GM12878 (cell line): ENCODE measurements at regions not wholly inside any gene's neighbourhood (a gene's known extent, or its start where the extent isn't known, plus 50 kb on each side); places are given as distances from the start of the nearest gene placed in this dataset.

Experiments used
- ATAC-seq: fragments of 200-7000 bp; cut with Tn5 transposase; 3 replicates; pipeline ENCODE4 v1.9.1; 2020; ENCODE audit warnings: mild to moderate bottlenecking, moderate library complexity
- BruUV-seq: library from RNA; stranded (reverse); fragments of 400-500 nt; replicated peaks from 2 replicates; lab custom pipeline; 2021; lab: Mats Ljungman, UMichigan
- CTCF ChIA-PET: fragments of 300-600 bp; sonication (Branson Sonifier 250); formaldehyde crosslinking; extraction: SDS; loops from one replicate; lab custom pipeline; 2021; ENCODE audit warnings: inconsistent platforms; lab: Yijun Ruan, JAX
- POLR2A ChIA-PET: fragments of 350-600 bp; formaldehyde crosslinking; extraction: SDS; loops from one replicate; lab custom pipeline; 2021; ENCODE audit warnings: inconsistent platforms; lab: Charles Lee
- RAD21 ChIA-PET: fragments of 300-600 bp; sonication (Branson Sonifier 250); formaldehyde crosslinking; loops from one replicate; lab custom pipeline; 2023; ENCODE audit warnings: antibody characterized with exemption; ENCODE audit not compliant: unreplicated experiment; lab: Charles Lee
- SMC1A ChIA-PET: fragments of 300-600 bp; sonication (Branson Sonifier 250); formaldehyde crosslinking; loops from one replicate; lab custom pipeline; 2023; ENCODE audit not compliant: unreplicated experiment, uncharacterized antibody; lab: Charles Lee
- DNase-seq: peaks from one replicate; pipeline ENCODE4 v3.0.0-alpha.2; 2011; ENCODE audit warnings: low read depth, low spot score
- FAIRE-seq: peaks from 3 replicates; lab custom pipeline; 2011; peaks lifted over from hg19 to GRCh38; lab: Jason Lieb, UNC
- H2AFZ ChIP-seq: 2 replicates; pipeline ENCODE4 v1.6.0; 2011; ENCODE audit warnings: low read depth, low read length, control low read depth; ENCODE audit not compliant: control insufficient read depth
- H3K27ac ChIP-seq: 2 replicates; pipeline ENCODE4 v1.5.1; 2011; ENCODE audit warnings: control low read depth; ENCODE audit not compliant: control insufficient read depth, insufficient read depth
- H3K27me3 ChIP-seq, 2 experiments: replicated peaks in 1 of 2; 2 replicates each; pipeline versions ENCODE4 v1.6.0 to v1.6.1; 2011; ENCODE audit warnings: low read length in 1 of 2; ENCODE audit not compliant: control insufficient read depth in 2 of 2, insufficient read depth in 2 of 2
- H3K36me3 ChIP-seq, 2 experiments: 2 replicates each; pipeline ENCODE4 v1.5.1; 2011; ENCODE audit warnings: low read length in 1 of 2; ENCODE audit not compliant: control insufficient read depth in 2 of 2, insufficient read depth in 2 of 2
- H3K4me1 ChIP-seq: 2 replicates; pipeline ENCODE4 v1.6.1; 2011; ENCODE audit warnings: mild to moderate bottlenecking, low read length, moderate library complexity, mixed read lengths; ENCODE audit not compliant: control insufficient read depth, insufficient read depth
- H3K4me2 ChIP-seq: 2 replicates; pipeline ENCODE4 v1.6.0; 2011; ENCODE audit warnings: control low read depth; ENCODE audit not compliant: control insufficient read depth, insufficient read depth
- H3K4me3 ChIP-seq: fragments of 200-600 bp; sonication (generic); 2 replicates; pipeline ENCODE4 v1.5.1; 2016
- H3K79me2 ChIP-seq: 2 replicates; pipeline ENCODE4 v1.6.0; 2011; ENCODE audit warnings: low read length; ENCODE audit not compliant: control insufficient read depth, insufficient read depth
- H3K9ac ChIP-seq: 2 replicates; pipeline ENCODE4 v1.8.0; 2011; ENCODE audit warnings: low read length, control low read depth, mixed read lengths; ENCODE audit not compliant: control insufficient read depth, insufficient read depth
- H3K9me3 ChIP-seq: replicated peaks from 3 replicates; pipeline ENCODE4 v1.5.1; 2011; ENCODE audit warnings: mild to moderate bottlenecking, low read length; ENCODE audit not compliant: control insufficient read depth, insufficient read depth
- H4K20me1 ChIP-seq: 2 replicates; pipeline ENCODE4 v1.6.0; 2011; ENCODE audit not compliant: control insufficient read depth, insufficient read depth
- BCL11A ChIP-seq: IDR thresholded peaks from 2 replicates; pipeline ENCODE4 v1.6.1; 2011; ENCODE audit warnings: low read depth, low read length
- BHLHE40 ChIP-seq, 2 experiments: fragments of 450-650 bp in 1 of 2; IDR thresholded peaks; 2 replicates each; pipeline ENCODE4 v1.6.1; 2011 to 2017; ENCODE audit warnings: low read depth in 2 of 2, borderline replicate concordance in 1 of 2, improper control_type of control experiment in 1 of 2, low read length in 1 of 2, mild to moderate bottlenecking in 1 of 2
- CHD2 ChIP-seq: IDR thresholded peaks from 2 replicates; pipeline ENCODE4 v1.6.1; 2011; ENCODE audit warnings: low read depth, low read length, improper control_type of control experiment, borderline replicate concordance
- HDAC6 ChIP-seq: fragments of 200-600 bp; sonication (generic); IDR thresholded peaks from one replicate; pipeline ENCODE4 v1.8.0; 2017; ENCODE audit warnings: antibody characterized with exemption; ENCODE audit not compliant: unreplicated experiment
- LARP7 ChIP-seq: fragments of 450-650 bp; IDR thresholded peaks from 2 replicates; pipeline ENCODE4 v1.6.1; 2017; ENCODE audit warnings: mild to moderate bottlenecking
- NBN ChIP-seq: fragments of 450-650 bp; IDR thresholded peaks from 2 replicates; pipeline ENCODE4 v1.6.1; 2016
- NFYA ChIP-seq: IDR thresholded peaks from 2 replicates; pipeline ENCODE4 v1.6.1; 2011; ENCODE audit warnings: low read depth, mild to moderate bottlenecking, low read length, improper control_type of control experiment, borderline replicate concordance
- PML ChIP-seq: IDR thresholded peaks from 2 replicates; pipeline ENCODE4 v1.6.1; 2012; ENCODE audit warnings: low read length, inconsistent platforms
- POLR2AphosphoS5 ChIP-seq: IDR thresholded peaks from 2 replicates; pipeline ENCODE4 v1.6.1; 2011; ENCODE audit warnings: mild to moderate bottlenecking, low read length, inconsistent platforms
- RBBP5 ChIP-seq: fragments of 200-600 bp; sonication (generic); conservative IDR thresholded peaks from 2 replicates; pipeline ENCODE4 v1.6.1; 2016
- WGBS: methylation state at CpG from one replicate; pipeline ENCODE4 v1.1.6; 2016; ENCODE audit warnings: low lambda C conversion rate; ENCODE audit not compliant: insufficient replicate concordance, insufficient coverage; ENCODE audit errors: missing lambda C conversion rate; 5-methylcytosine and 5-hydroxymethylcytosine counted together
- in situ Hi-C: fragments of 300-500 bp; cut with MboI; formaldehyde crosslinking; loops from 9 replicates; pipeline ENCODE4 v1.14.3; 2018; ENCODE audit warnings: mixed read lengths
- intact Hi-C: fragments of 100-400 bp; cut with micrococcal nuclease; formaldehyde crosslinking; loops from one replicate; pipeline ENCODE4 v1.14.2; 2022; ENCODE audit not compliant: unreplicated experiment
- TF ChIP-seq, protein P1 (sequence below): fragments of 150-350 bp; IDR thresholded peaks from 2 replicates; pipeline ENCODE4 v1.6.1; 2014; ENCODE audit warnings: mild to moderate bottlenecking, low read depth, low read length
- TF ChIP-seq, protein P2 (sequence below): IDR thresholded peaks from 2 replicates; pipeline ENCODE4 v1.6.1; 2011; ENCODE audit warnings: low read depth, mild to moderate bottlenecking, low read length, moderate library complexity, borderline replicate concordance; ENCODE audit errors: extremely low read depth

DNA sequence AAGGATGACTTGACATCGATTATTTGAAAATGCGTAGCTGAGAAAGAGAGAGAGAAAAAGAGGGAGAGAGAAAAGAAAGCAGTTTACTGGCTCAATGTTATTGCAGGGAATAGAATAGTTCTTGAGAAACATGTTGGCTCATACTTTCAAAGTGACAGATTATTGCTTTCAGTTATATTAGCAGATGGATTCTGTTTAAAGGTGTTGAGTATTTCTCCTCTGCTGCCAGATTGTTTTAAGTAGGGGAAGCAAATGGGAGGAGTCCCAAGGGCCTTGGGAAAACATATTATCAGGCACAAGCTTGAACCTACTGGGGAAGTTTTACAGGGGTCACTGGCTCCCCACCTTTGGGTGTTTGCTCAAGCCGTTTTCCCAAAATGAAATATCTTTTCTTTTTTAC lies 203.8 kb upstream of the SRRM4 start:
- POLR2A ChIA-PET, result no interaction called here
- CTCF ChIA-PET, result no interaction called here
- WGBS, result 45% methylated on average over 3 of the region's 3 CpGs
- Histone ChIP-seq H3K4me1 (no peaks in the 10 kb centered on the region), H3K79me2 (no peaks in the 10 kb centered on the region), H3K36me3 (no peaks in the 10 kb centered on the region), H3K4me3 (no peak overlapping the region), H4K20me1 (no peaks in the 10 kb centered on the region)
- FAIRE-seq (no peak), ATAC-seq (no peak)
- BruUV-seq, result no TSS peak
- TF ChIP-seq POLR2AphosphoS5, result no peak
- TF ChIP-seq, all 136 proteins: peak for 0
- Histone ChIP-seq H3K9ac (no peak overlapping the region), H3K27me3 (peaks cover 0 to 3% of the 10 kb centered on the region in 2 experiments; a peak in 3 of 4 replicates), H3K4me2 (no peak overlapping the region), H2AFZ (no peak overlapping the region), H3K9me3 (no peaks in the 10 kb centered on the region), H3K27ac (no peak overlapping the region)
- intact Hi-C loops, result no loop called here
- RAD21 ChIA-PET, result no interaction called here
- in situ Hi-C loops, result no loop called here
- DNase-seq, result no peak
- SMC1A ChIA-PET, result no interaction called here

DNA sequence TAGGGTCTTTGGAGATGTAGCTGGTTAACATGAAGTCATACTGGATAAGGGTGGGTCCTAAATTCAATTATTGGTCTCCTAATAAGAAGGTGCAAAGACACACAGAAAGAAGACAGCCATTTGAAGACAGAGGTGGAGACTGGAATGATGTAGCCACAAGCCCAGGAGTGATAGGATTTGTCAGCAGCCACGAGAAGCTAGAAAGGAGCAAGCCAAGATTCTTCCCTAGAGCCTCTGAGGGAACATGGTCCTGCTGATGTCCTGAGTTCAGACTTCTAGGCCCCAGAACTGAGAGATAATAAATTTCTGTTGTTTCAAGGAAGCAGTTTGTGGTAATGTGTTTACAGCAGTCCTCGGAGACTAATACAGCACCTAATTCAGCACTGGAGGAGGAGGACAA lies 203.3 kb upstream of the SRRM4 start:
- ChIA-PET SMC1A (no interaction called here), RAD21 (no interaction called here)
- in situ Hi-C loops, result no loop called here

More for the DNA sequence above, 203.3 kb upstream of the SRRM4 start:
- DNase-seq (no peak), ATAC-seq (no peak), FAIRE-seq (no peak)
- 23% methylated on average over 2 of the region's 2 CpGs for WGBS
- TF ChIP-seq RBBP5, result no peak
- no peak for TF ChIP-seq PML
- TF ChIP-seq NBN, result no peak
- no peak for TF ChIP-seq HDAC6
- no peak for TF ChIP-seq BHLHE40 (IDR thresholded peaks at IDR 0.05; ENCODE audit: borderline replicate concordance in 1 of 2, low read depth in 2 of 2, low read length in 1 of 2)
- TF ChIP-seq LARP7, result no peak
- no peak for TF ChIP-seq BCL11A
- TF ChIP-seq, protein P1, sequence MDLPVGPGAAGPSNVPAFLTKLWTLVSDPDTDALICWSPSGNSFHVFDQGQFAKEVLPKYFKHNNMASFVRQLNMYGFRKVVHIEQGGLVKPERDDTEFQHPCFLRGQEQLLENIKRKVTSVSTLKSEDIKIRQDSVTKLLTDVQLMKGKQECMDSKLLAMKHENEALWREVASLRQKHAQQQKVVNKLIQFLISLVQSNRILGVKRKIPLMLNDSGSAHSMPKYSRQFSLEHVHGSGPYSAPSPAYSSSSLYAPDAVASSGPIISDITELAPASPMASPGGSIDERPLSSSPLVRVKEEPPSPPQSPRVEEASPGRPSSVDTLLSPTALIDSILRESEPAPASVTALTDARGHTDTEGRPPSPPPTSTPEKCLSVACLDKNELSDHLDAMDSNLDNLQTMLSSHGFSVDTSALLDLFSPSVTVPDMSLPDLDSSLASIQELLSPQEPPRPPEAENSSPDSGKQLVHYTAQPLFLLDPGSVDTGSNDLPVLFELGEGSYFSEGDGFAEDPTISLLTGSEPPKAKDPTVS, result no peak
- no peak for TF ChIP-seq NFYA
- TF ChIP-seq CHD2, result no peak
- TF ChIP-seq, protein P2, sequence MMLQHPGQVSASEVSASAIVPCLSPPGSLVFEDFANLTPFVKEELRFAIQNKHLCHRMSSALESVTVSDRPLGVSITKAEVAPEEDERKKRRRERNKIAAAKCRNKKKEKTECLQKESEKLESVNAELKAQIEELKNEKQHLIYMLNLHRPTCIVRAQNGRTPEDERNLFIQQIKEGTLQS, result no peak
- no peak overlapping the region for H3K9ac ChIP-seq
- H2AFZ ChIP-seq, result no peak overlapping the region
- no peak overlapping the region for H3K4me3 ChIP-seq
- H3K27ac ChIP-seq, result no peak overlapping the region
- no peaks in the 10 kb centered on the region for H3K4me1 ChIP-seq
- no peaks in the 10 kb centered on the region for H3K9me3 ChIP-seq
- H3K27me3 ChIP-seq, result peaks cover 0 to 3% of the 10 kb centered on the region in 2 experiments; a peak in 3 of 4 replicates
- POLR2A ChIA-PET, result no interaction called here
- H3K4me2 ChIP-seq, result no peak overlapping the region
- CTCF ChIA-PET, result no interaction called here
- no TSS peak for BruUV-seq
- H4K20me1 ChIP-seq, result no peaks in the 10 kb centered on the region
- no peaks in the 10 kb centered on the region for H3K36me3 ChIP-seq
- intact Hi-C loops, result no loop called here
- no peaks in the 10 kb centered on the region for H3K79me2 ChIP-seq
